Stomach (tissue), 4 donors: ENCODE measurements at regions not wholly inside any gene's neighbourhood (a gene's known extent, or its start where the extent isn't known, plus 50 kb on each side); places are given as distances from the start of the nearest gene placed in this dataset.

ENCODE experiments used
- POLR2A ChIP-seq, 4 donors: fragments of 450-650 bp; IDR thresholded peaks; one replicate each; pipeline ENCODE4 v1.6.1; 2016; ENCODE audit warnings: antibody characterized with exemption in 4 of 4, control low read depth in 2 of 4, mild to moderate bottlenecking in 1 of 4, moderate library complexity in 1 of 4
- POLR2AphosphoS5 ChIP-seq, 3 donors: sonication (generic); formaldehyde crosslinking; IDR thresholded peaks; one replicate each; pipeline ENCODE4 v1.6.1; 2016; ENCODE audit warnings: antibody characterized with exemption in 3 of 3
- TF ChIP-seq, protein P1 (sequence below), 7 experiments: fragments of 450-650 bp in 4 of 7; fragments of 200-600 bp in 3 of 7; sonication (generic) in 3 of 7; IDR thresholded peaks; one replicate each; pipeline ENCODE4 v1.5.1; 2016 to 2019; ENCODE audit warnings: antibody characterized with exemption in 7 of 7, control low read depth in 2 of 7, mild to moderate bottlenecking in 1 of 7

- TF ChIP-seq, protein P1, sequence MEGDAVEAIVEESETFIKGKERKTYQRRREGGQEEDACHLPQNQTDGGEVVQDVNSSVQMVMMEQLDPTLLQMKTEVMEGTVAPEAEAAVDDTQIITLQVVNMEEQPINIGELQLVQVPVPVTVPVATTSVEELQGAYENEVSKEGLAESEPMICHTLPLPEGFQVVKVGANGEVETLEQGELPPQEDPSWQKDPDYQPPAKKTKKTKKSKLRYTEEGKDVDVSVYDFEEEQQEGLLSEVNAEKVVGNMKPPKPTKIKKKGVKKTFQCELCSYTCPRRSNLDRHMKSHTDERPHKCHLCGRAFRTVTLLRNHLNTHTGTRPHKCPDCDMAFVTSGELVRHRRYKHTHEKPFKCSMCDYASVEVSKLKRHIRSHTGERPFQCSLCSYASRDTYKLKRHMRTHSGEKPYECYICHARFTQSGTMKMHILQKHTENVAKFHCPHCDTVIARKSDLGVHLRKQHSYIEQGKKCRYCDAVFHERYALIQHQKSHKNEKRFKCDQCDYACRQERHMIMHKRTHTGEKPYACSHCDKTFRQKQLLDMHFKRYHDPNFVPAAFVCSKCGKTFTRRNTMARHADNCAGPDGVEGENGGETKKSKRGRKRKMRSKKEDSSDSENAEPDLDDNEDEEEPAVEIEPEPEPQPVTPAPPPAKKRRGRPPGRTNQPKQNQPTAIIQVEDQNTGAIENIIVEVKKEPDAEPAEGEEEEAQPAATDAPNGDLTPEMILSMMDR (IDR thresholded peaks at IDR 0.05): no peak
- no peak for TF ChIP-seq POLR2AphosphoS5 (IDR thresholded peaks at IDR 0.05)
- no peak for TF ChIP-seq POLR2A (IDR thresholded peaks at IDR 0.05)
Measured at GRCh38 chr1:2934642-2935081, 86.6 kb upstream of the ACTRT2 start.
